H1 (cell line): ENCODE measurements at regions not wholly inside any gene's neighbourhood (a gene's known extent, or its start where the extent isn't known, plus 50 kb on each side); places are given as distances from the start of the nearest gene placed in this dataset.

Experiments used
- CTCF ChIA-PET: fragments of 300-600 bp; sonication (Branson Sonifier 250); formaldehyde crosslinking; loops from one replicate; lab custom pipeline; 2021; ENCODE audit not compliant: partially characterized antibody; lab: Charles Lee
- POLR2A ChIA-PET: fragments of 300-600 bp; sonication (Branson Sonifier 250); formaldehyde crosslinking; loops from one replicate; lab custom pipeline; 2021; ENCODE audit warnings: inconsistent platforms; ENCODE audit not compliant: partially characterized antibody; lab: Charles Lee
- DNase-seq, 2 experiments: peaks; one replicate each; pipeline versions ENCODE4 v3.0.0 to v3.0.0-alpha.2; 2010 to 2022; ENCODE audit warnings: low spot score in 2 of 2, low read depth in 1 of 2, mixed read lengths in 1 of 2
- FAIRE-seq: peaks from 2 replicates; lab custom pipeline; 2011; peaks lifted over from hg19 to GRCh38; lab: Jason Lieb, UNC
- H2AFZ ChIP-seq: 2 replicates; pipeline ENCODE4 v1.8.1; 2012; ENCODE audit warnings: low read length, inconsistent platforms
- H2AK5ac ChIP-seq: 2 replicates; pipeline ENCODE4 v1.6.1; 2013; ENCODE audit warnings: low read depth, low read length
- H2BK120ac ChIP-seq: replicated peaks from 2 replicates; pipeline ENCODE3; 2013; ENCODE audit warnings: low read depth, low read length, inconsistent platforms
- H2BK12ac ChIP-seq: 2 replicates; pipeline ENCODE4 v1.6.1; 2013; ENCODE audit warnings: low read depth, low read length
- H2BK15ac ChIP-seq: 2 replicates; pipeline ENCODE4 v1.6.1; 2013; ENCODE audit warnings: low read length
- H2BK20ac ChIP-seq: 2 replicates; pipeline ENCODE4 v1.6.1; 2013; ENCODE audit warnings: low read length
- H2BK5ac ChIP-seq: 2 replicates; pipeline ENCODE4 v1.6.1; 2013; ENCODE audit warnings: low read depth, low read length
- H3K14ac ChIP-seq: 2 replicates; pipeline ENCODE4 v1.6.1; 2013; ENCODE audit warnings: inconsistent platforms; ENCODE audit not compliant: insufficient read length
- H3K18ac ChIP-seq: 2 replicates; pipeline ENCODE4 v1.6.1; 2013; ENCODE audit warnings: low read length; ENCODE audit errors: extremely low read depth
- H3K23ac ChIP-seq: 2 replicates; pipeline ENCODE4 v1.6.1; 2013; ENCODE audit warnings: inconsistent platforms; ENCODE audit not compliant: insufficient read length
- H3K23me2 ChIP-seq: 2 replicates; pipeline ENCODE4 v1.6.1; 2013; ENCODE audit warnings: low read depth, low read length
- H3K27ac ChIP-seq: 2 replicates; pipeline ENCODE4 v1.6.1; 2011; ENCODE audit warnings: low read depth, low read length, inconsistent platforms
- H3K27me3 ChIP-seq, 4 experiments: replicated peaks in 1 of 4; 1 replicate in 1 of 4; 2 replicates in 3 of 4; pipeline versions ENCODE4 v1.6.1 to v1.8.1; 2011 to 2013; ENCODE audit warnings: low read length in 3 of 4, mild to moderate bottlenecking in 3 of 4, inconsistent platforms in 2 of 4, mixed read lengths in 2 of 4, moderate library complexity in 1 of 4; ENCODE audit not compliant: control insufficient read depth in 3 of 4, insufficient read depth in 3 of 4; ENCODE audit errors: extremely low read depth in 1 of 4
- H3K36me3 ChIP-seq, 4 experiments: 2 replicates each; pipeline versions ENCODE4 v1.6.1 to v1.8.1; 2011 to 2013; ENCODE audit warnings: mild to moderate bottlenecking in 4 of 4, low read length in 3 of 4, moderate library complexity in 2 of 4, control low read depth in 1 of 4, inconsistent platforms in 1 of 4; ENCODE audit not compliant: insufficient read depth in 4 of 4, control insufficient read depth in 2 of 4
- H3K4ac ChIP-seq: replicated peaks from 2 replicates; pipeline ENCODE3; 2013; ENCODE audit warnings: low read length, low read depth, mixed read lengths, inconsistent platforms; ENCODE audit not compliant: insufficient read length
- H3K4me1 ChIP-seq, 4 experiments: replicated peaks in 1 of 4; 1 replicate in 1 of 4; 2 replicates in 3 of 4; pipeline versions ENCODE4 v1.6.1 to v1.8.1; 2011 to 2013; ENCODE audit warnings: low read length in 3 of 4, inconsistent platforms in 2 of 4, mixed read lengths in 1 of 4; ENCODE audit not compliant: insufficient read depth in 4 of 4, control insufficient read depth in 3 of 4
- H3K4me2 ChIP-seq, 2 experiments: 2 replicates each; pipeline versions ENCODE4 v1.6.1 to v1.8.1; 2011 to 2013; ENCODE audit warnings: low read depth in 2 of 2, low read length in 2 of 2, control low read depth in 1 of 2, inconsistent platforms in 1 of 2, mild to moderate bottlenecking in 1 of 2; ENCODE audit not compliant: insufficient read depth in 1 of 2
- H3K4me3 ChIP-seq, 4 experiments: fragments of 200-600, 300-600 bp in 1 of 4; sonication (generic), shearing (Covaris generic), sonication (Bioruptor Twin) in 1 of 4; 2 replicates each; pipeline versions ENCODE4 v1.5.1 to v1.8.1; 2011 to 2016; ENCODE audit warnings: low read length in 4 of 4, low read depth in 3 of 4, control low read depth in 2 of 4, inconsistent platforms in 2 of 4, mild to moderate bottlenecking in 2 of 4, mixed read lengths in 1 of 4, moderate library complexity in 1 of 4; ENCODE audit not compliant: insufficient read depth in 2 of 4; ENCODE audit errors: extremely low read depth in 1 of 4
- H3K56ac ChIP-seq: replicated peaks from 2 replicates; pipeline ENCODE3; 2013; ENCODE audit warnings: low read depth, mild to moderate bottlenecking, mixed read lengths, low read length, inconsistent platforms; ENCODE audit not compliant: insufficient read length
- H3K79me1 ChIP-seq: 2 replicates; pipeline ENCODE4 v1.6.1; 2013; ENCODE audit warnings: low read depth, low read length, control low read depth
- H3K79me2 ChIP-seq, 2 experiments: 2 replicates each; pipeline versions ENCODE4 v1.6.1 to v1.8.1; 2012 to 2013; ENCODE audit warnings: low read length in 2 of 2, mild to moderate bottlenecking in 2 of 2, inconsistent platforms in 1 of 2; ENCODE audit not compliant: insufficient read depth in 2 of 2, control insufficient read depth in 1 of 2
- H3K9ac ChIP-seq, 4 experiments: replicated peaks in 1 of 4; 1 replicate in 1 of 4; 2 replicates in 3 of 4; pipeline versions ENCODE4 v1.6.1 to v1.8.1; 2011 to 2013; ENCODE audit warnings: low read depth in 3 of 4, low read length in 3 of 4, control low read depth in 2 of 4, mild to moderate bottlenecking in 2 of 4, moderate library complexity in 2 of 4, inconsistent platforms in 1 of 4; ENCODE audit errors: extremely low read depth in 1 of 4
- H3K9me3 ChIP-seq, 2 experiments: 2 replicates each; pipeline versions ENCODE4 v1.6.1 to v1.8.1; 2012 to 2013; ENCODE audit warnings: mild to moderate bottlenecking in 2 of 2, moderate library complexity in 2 of 2, control low read depth in 1 of 2, inconsistent platforms in 1 of 2, low read depth in 1 of 2, low read length in 1 of 2, mixed read lengths in 1 of 2; ENCODE audit not compliant: insufficient read depth in 2 of 2
- H4K20me1 ChIP-seq, 2 experiments: replicated peaks in 1 of 2; 2 replicates each; pipeline versions ENCODE3 to v1.8.1; 2011 to 2013; ENCODE audit warnings: inconsistent platforms in 2 of 2, low read length in 2 of 2, mild to moderate bottlenecking in 1 of 2; ENCODE audit not compliant: insufficient read depth in 2 of 2, control insufficient read depth in 1 of 2
- H4K5ac ChIP-seq: 2 replicates; pipeline ENCODE4 v1.6.1; 2013; ENCODE audit warnings: low read length, low read depth, mixed read lengths, inconsistent platforms; ENCODE audit not compliant: insufficient read length
- H4K8ac ChIP-seq: 2 replicates; pipeline ENCODE4 v1.8.0; 2013; ENCODE audit warnings: mild to moderate bottlenecking, moderate library complexity, low read length, inconsistent platforms; ENCODE audit not compliant: insufficient read depth; ENCODE audit errors: extremely low read depth
- H4K91ac ChIP-seq: replicated peaks from 2 replicates; pipeline ENCODE3; 2013; ENCODE audit warnings: low read length, mixed read lengths, inconsistent platforms; ENCODE audit not compliant: insufficient read length
- EP300 ChIP-seq, 2 experiments: IDR thresholded peaks; 1 replicate in 1 of 2; 2 replicates in 1 of 2; pipeline ENCODE4 v1.6.1; 2011 to 2012; ENCODE audit warnings: low read depth in 2 of 2, low read length in 2 of 2, mild to moderate bottlenecking in 2 of 2, borderline replicate concordance in 1 of 2, inconsistent platforms in 1 of 2, moderate library complexity in 1 of 2
- FOSL1 ChIP-seq: IDR thresholded peaks from 2 replicates; pipeline ENCODE4 v1.6.1; 2011; ENCODE audit warnings: mild to moderate bottlenecking, low read depth, low read length, moderate library complexity; ENCODE audit not compliant: insufficient read depth
- KDM1A ChIP-seq: fragments of 200-600, 300-600 bp; sonication (generic); IDR thresholded peaks from 2 replicates; pipeline ENCODE4 v1.7.1; 2016; ENCODE audit warnings: mild to moderate bottlenecking, low read length, borderline replicate concordance
- TAF1 ChIP-seq: IDR thresholded peaks from 2 replicates; pipeline ENCODE4 v1.6.1; 2011; ENCODE audit warnings: mild to moderate bottlenecking, low read depth, low read length
- WGBS, 2 experiments: shearing (Covaris generic) in 1 of 2; methylation state at CpG; one replicate each; pipeline versions ENCODE4 v1.1.6 to v1.1.7; 2013 to 2015; ENCODE audit warnings: low lambda C conversion rate in 2 of 2, mixed read lengths in 2 of 2, inconsistent platforms in 1 of 2, low coverage in 1 of 2, missing lambda C conversion rate in 1 of 2; ENCODE audit not compliant: insufficient replicate concordance in 2 of 2, insufficient coverage in 1 of 2, insufficient read length in 1 of 2; ENCODE audit errors: extremely low coverage in 1 of 2, missing lambda C conversion rate in 1 of 2; 5-methylcytosine and 5-hydroxymethylcytosine counted together

GRCh38 chr2:78290581-78291214, 734.8 kb upstream of the REG3G start:
- Histone ChIP-seq H3K56ac (no peak overlapping the region), H4K20me1 (no peaks in the 10 kb centered on the region), H3K18ac (no peak overlapping the region), H3K36me3 (no peaks in the 10 kb centered on the region), H3K4me2 (no peak overlapping the region), H2BK12ac (no peak overlapping the region), H2AFZ (no peak overlapping the region), H3K4me3 (no peak overlapping the region), H3K4me1 (no peaks in the 10 kb centered on the region), H3K9ac (no peak overlapping the region), H4K5ac (no peak overlapping the region), H3K4ac (no peak overlapping the region), H4K8ac (no peak overlapping the region), H3K79me1 (no peaks in the 10 kb centered on the region), H3K27me3 (no peaks in the 10 kb centered on the region), H2AK5ac (no peak overlapping the region), H3K9me3 (no peaks in the 10 kb centered on the region), H2BK120ac (no peak overlapping the region), H3K23me2 (no peaks in the 10 kb centered on the region), H4K91ac (no peak overlapping the region), H2BK5ac (no peak overlapping the region), H2BK15ac (no peak overlapping the region), H3K79me2 (no peaks in the 10 kb centered on the region), H2BK20ac (no peak overlapping the region), H3K27ac (no peak overlapping the region), H3K14ac (no peak overlapping the region), H3K23ac (no peak overlapping the region)
- TF ChIP-seq TAF1 = no peak
- no peak for TF ChIP-seq EP300 (IDR thresholded peaks at IDR 0.05; ENCODE audit: borderline replicate concordance in 1 of 2, low read depth in 2 of 2, low read length in 2 of 2)
- no peak for TF ChIP-seq KDM1A
- TF ChIP-seq FOSL1 = no peak
- POLR2A ChIA-PET = no interaction called here
- no peak for DNase-seq
- 94% methylated on average over 3 of the region's 3 CpGs; no CpG with 5 or more reads in 1 of the 2 experiments for WGBS, 2 experiments
- no peak for FAIRE-seq
- CTCF ChIA-PET = no interaction called here
